ENCODE measurements at regions not wholly inside any gene's neighbourhood (a gene's known extent, or its start where the extent isn't known, plus 50 kb on each side); places are given as distances from the start of the nearest gene placed in this dataset.

DNA sequence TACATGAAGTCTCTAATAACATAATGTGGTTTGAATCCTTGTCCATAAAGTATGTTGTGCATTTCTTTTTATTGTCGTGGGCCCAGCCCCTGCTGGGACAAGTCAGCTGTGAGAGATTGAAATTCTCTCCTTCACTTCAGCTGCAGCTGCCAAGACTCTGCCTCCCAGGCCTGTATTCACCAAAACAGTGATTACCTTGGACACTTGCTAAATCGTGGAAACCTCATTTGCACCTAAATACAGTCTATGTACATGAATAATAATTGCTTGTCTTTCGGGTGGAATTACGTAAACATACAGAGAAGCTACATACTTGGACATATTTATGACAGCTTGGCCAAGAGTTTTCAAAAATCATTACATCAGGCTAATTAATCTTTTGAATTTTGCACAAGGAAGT is 898.5 kb upstream of the SEMA6A start:
- H3K27me3 ChIP-seq (ENCODE audit: control insufficient read depth in 3 of 3, insufficient read depth in 3 of 3, low read length in 3 of 3): no peaks in the 10 kb centered on the region
- no peaks in the 10 kb centered on the region for H3K36me3 ChIP-seq (ENCODE audit: control insufficient read depth in 3 of 3, insufficient read depth in 2 of 3, low read depth in 1 of 3, low read length in 3 of 3)
- DNase-seq: no peak
- 60 to 83% (median 72%) methylated on average over 4 of the region's 4 CpGs for WGBS, 3 donors
- no peaks in the 10 kb centered on the region for H3K9me3 ChIP-seq (ENCODE audit: control insufficient read depth in 2 of 2, insufficient read depth in 1 of 2, low read depth in 1 of 2, low read length in 1 of 2)
- no peak for FAIRE-seq
- H3K4me1 ChIP-seq (ENCODE audit: control insufficient read depth in 3 of 3, insufficient read depth in 2 of 3, low read depth in 1 of 3, low read length in 2 of 3): no peaks in the 10 kb centered on the region
- no peak overlapping the region for H3K4me3 ChIP-seq (ENCODE audit: low read depth in 1 of 3, low read length in 3 of 3)
- no peak overlapping the region for H3K27ac ChIP-seq (ENCODE audit: low read depth in 1 of 3, low read length in 2 of 3)

DNA sequence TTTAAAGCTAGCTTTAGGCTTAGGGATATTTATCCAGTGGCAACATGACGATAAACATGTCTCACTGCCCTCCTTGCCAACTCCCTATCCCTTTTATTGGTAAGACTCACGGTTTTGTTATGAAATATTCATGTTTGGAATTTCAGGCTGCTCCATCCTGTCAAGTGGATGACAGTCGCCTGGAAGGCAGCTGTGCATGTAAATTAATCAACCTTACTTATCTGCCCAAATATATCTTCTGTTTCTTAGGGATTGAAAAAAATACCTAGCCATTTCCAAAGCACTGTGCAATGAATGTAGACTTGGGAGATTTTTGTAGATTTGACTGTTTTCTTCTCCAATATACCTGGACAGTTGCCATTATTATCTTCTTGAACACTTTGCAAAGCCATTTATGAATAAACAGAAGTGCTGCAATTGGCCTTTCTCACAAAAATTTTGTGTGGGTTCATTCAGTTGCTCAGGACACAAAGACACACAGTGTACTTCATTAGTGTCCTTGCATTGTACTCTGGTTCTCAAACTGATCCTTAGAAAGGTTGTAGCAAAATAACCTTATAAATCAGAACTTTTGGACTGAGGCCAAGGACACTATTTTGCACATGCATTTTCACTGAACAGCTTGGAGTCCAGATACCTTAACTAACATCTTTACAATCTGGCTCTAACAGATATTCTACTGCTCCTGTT is 889.4 kb upstream of the SEMA6A start:
- H3K36me3 ChIP-seq (ENCODE audit: control insufficient read depth in 3 of 3, insufficient read depth in 2 of 3, low read depth in 1 of 3, low read length in 3 of 3): no peaks in the 10 kb centered on the region

DNA sequence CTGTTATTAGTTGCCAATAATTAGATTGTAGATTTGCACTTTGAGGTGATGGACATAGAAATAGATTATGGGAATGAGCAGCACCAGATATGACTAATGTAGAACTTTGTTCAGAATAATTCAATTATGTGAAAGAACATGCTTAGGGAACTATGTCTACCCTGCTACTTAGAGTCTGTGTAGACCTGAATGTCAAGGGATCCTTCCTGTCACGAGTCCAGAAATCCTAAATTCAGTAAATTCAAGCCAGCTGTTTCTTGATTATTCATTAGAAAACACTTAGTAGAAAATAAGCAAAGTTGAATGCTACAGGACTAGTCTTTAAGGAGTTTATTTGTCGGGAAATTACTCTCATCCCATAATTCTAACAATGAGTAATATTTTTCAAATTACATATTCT is 887.3 kb upstream of the SEMA6A start:
- Histone ChIP-seq H3K4me3 (ENCODE audit: low read depth in 1 of 3, low read length in 3 of 3) (no peak overlapping the region), H3K27me3 (ENCODE audit: control insufficient read depth in 3 of 3, insufficient read depth in 3 of 3, low read length in 3 of 3) (no peaks in the 10 kb centered on the region), H3K36me3 (ENCODE audit: control insufficient read depth in 3 of 3, insufficient read depth in 2 of 3, low read depth in 1 of 3, low read length in 3 of 3) (no peaks in the 10 kb centered on the region), H3K27ac (ENCODE audit: low read depth in 1 of 3, low read length in 2 of 3) (no peak overlapping the region), H3K4me1 (ENCODE audit: control insufficient read depth in 3 of 3, insufficient read depth in 2 of 3, low read depth in 1 of 3, low read length in 2 of 3) (no peaks in the 10 kb centered on the region), H3K9me3 (ENCODE audit: control insufficient read depth in 2 of 2, insufficient read depth in 1 of 2, low read depth in 1 of 2, low read length in 1 of 2) (no peaks in the 10 kb centered on the region)
- FAIRE-seq (no peak), DNase-seq (no peak)
- 73 to 90% (median 74%) methylated on average over 2 of the region's 2 CpGs for WGBS, 3 donors

More for the DNA sequence above, 889.4 kb upstream of the SEMA6A start:
- 57 to 65% (median 62%) methylated on average over 3 of the region's 3 CpGs for WGBS, 3 donors
- H3K27me3 ChIP-seq (ENCODE audit: control insufficient read depth in 3 of 3, insufficient read depth in 3 of 3, low read length in 3 of 3): no peaks in the 10 kb centered on the region
- no peak for DNase-seq
- H3K27ac ChIP-seq (ENCODE audit: low read depth in 1 of 3, low read length in 2 of 3): no peak overlapping the region
- no peak for FAIRE-seq
- H3K4me1 ChIP-seq (ENCODE audit: control insufficient read depth in 3 of 3, insufficient read depth in 2 of 3, low read depth in 1 of 3, low read length in 2 of 3): no peaks in the 10 kb centered on the region
- H3K4me3 ChIP-seq (ENCODE audit: low read depth in 1 of 3, low read length in 3 of 3): no peak overlapping the region
- no peaks in the 10 kb centered on the region for H3K9me3 ChIP-seq (ENCODE audit: control insufficient read depth in 2 of 2, insufficient read depth in 1 of 2, low read depth in 1 of 2, low read length in 1 of 2)

- Histone ChIP-seq H3K27me3 (ENCODE audit: control insufficient read depth in 3 of 3, insufficient read depth in 3 of 3, low read length in 3 of 3) (no peaks in the 10 kb centered on the region), H3K27ac (ENCODE audit: low read depth in 1 of 3, low read length in 2 of 3) (no peak overlapping the region), H3K4me1 (ENCODE audit: control insufficient read depth in 3 of 3, insufficient read depth in 2 of 3, low read depth in 1 of 3, low read length in 2 of 3) (no peaks in the 10 kb centered on the region), H3K9me3 (ENCODE audit: control insufficient read depth in 2 of 2, insufficient read depth in 1 of 2, low read depth in 1 of 2, low read length in 1 of 2) (no peaks in the 10 kb centered on the region), H3K36me3 (ENCODE audit: control insufficient read depth in 3 of 3, insufficient read depth in 2 of 3, low read depth in 1 of 3, low read length in 3 of 3) (no peaks in the 10 kb centered on the region), H3K4me3 (ENCODE audit: low read depth in 1 of 3, low read length in 3 of 3) (no peak overlapping the region)
- FAIRE-seq (no peak), DNase-seq (no peak)
- WGBS, 3 donors: 48 to 79% (median 66%) methylated on average over 1 of the region's 1 CpG
These were observed 886.8 kb upstream of the SEMA6A start for GRCh38 chr5:117461403-117461802.

DNA sequence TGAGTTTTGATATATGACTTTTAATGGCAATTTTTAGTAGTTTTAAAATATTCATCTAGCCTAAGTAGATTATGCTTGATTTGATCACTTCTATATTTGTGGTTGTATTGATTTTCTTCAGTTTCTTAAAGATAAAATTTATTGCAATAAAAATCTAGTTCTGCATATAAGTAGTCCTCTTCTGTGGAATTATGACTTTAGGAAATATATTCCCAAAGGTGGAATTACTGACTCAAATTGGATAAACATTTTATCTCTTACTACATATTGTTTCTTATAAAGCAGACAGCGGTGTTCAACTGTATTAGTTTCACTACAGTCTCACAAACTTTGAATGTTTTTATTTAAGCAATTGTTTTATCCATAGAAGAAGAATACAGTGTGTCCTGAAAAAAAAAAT is 883.0 kb upstream of the SEMA6A start:
- 90 to 98% (median 92%) methylated on average over 1 of the region's 1 CpG for WGBS, 3 donors
- peak; percentile 26 for FAIRE-seq
- Histone ChIP-seq H3K9me3 (ENCODE audit: control insufficient read depth in 2 of 2, insufficient read depth in 1 of 2, low read depth in 1 of 2, low read length in 1 of 2) (no peaks in the 10 kb centered on the region), H3K27me3 (ENCODE audit: control insufficient read depth in 3 of 3, insufficient read depth in 3 of 3, low read length in 3 of 3) (no peaks in the 10 kb centered on the region), H3K27ac (ENCODE audit: low read depth in 1 of 3, low read length in 2 of 3) (no peak overlapping the region), H3K36me3 (ENCODE audit: control insufficient read depth in 3 of 3, insufficient read depth in 2 of 3, low read depth in 1 of 3, low read length in 3 of 3) (no peaks in the 10 kb centered on the region), H3K4me3 (ENCODE audit: low read depth in 1 of 3, low read length in 3 of 3) (no peak overlapping the region), H3K4me1 (ENCODE audit: control insufficient read depth in 3 of 3, insufficient read depth in 2 of 3, low read depth in 1 of 3, low read length in 2 of 3) (peaks cover 0 to 4% (median 0%) of the 10 kb centered on the region in 3 donors)
- no peak for DNase-seq

GRCh38 chr5:117456866-117457470 is 882.3 kb upstream of the SEMA6A start:
- H3K9me3 ChIP-seq (ENCODE audit: control insufficient read depth in 2 of 2, insufficient read depth in 1 of 2, low read depth in 1 of 2, low read length in 1 of 2): no peaks in the 10 kb centered on the region
- no peaks in the 10 kb centered on the region for H3K27me3 ChIP-seq (ENCODE audit: control insufficient read depth in 3 of 3, insufficient read depth in 3 of 3, low read length in 3 of 3)
- FAIRE-seq: no peak
- H3K36me3 ChIP-seq (ENCODE audit: control insufficient read depth in 3 of 3, insufficient read depth in 2 of 3, low read depth in 1 of 3, low read length in 3 of 3): no peaks in the 10 kb centered on the region
- WGBS, 3 donors: 60 to 82% (median 67%) methylated on average over 4 of the region's 4 CpGs
- peaks cover 0 to 4% (median 0%) of the 10 kb centered on the region in 3 donors for H3K4me1 ChIP-seq (ENCODE audit: control insufficient read depth in 3 of 3, insufficient read depth in 2 of 3, low read depth in 1 of 3, low read length in 2 of 3)
- no peak for DNase-seq
- no peak overlapping the region for H3K4me3 ChIP-seq (ENCODE audit: low read depth in 1 of 3, low read length in 3 of 3)
- H3K27ac ChIP-seq (ENCODE audit: low read depth in 1 of 3, low read length in 2 of 3): no peak overlapping the region

GRCh38 chr5:117455236-117456233 is 880.9 kb upstream of the SEMA6A start:
- H3K27ac ChIP-seq (ENCODE audit: low read depth in 1 of 3, low read length in 2 of 3): peak overlapping the region in 1 of 3 donors; percentile 66
- 35 to 58% (median 42%) methylated on average over 21 of the region's 21 CpGs for WGBS, 3 donors
- FAIRE-seq: no peak
- peaks cover 0 to 4% (median 0%) of the 10 kb centered on the region in 3 donors for H3K4me1 ChIP-seq (ENCODE audit: control insufficient read depth in 3 of 3, insufficient read depth in 2 of 3, low read depth in 1 of 3, low read length in 2 of 3)
- DNase-seq: peak; percentile 47 to 76
- no peaks in the 10 kb centered on the region for H3K27me3 ChIP-seq (ENCODE audit: control insufficient read depth in 3 of 3, insufficient read depth in 3 of 3, low read length in 3 of 3)
- H3K4me3 ChIP-seq (ENCODE audit: low read depth in 1 of 3, low read length in 3 of 3): peak overlapping the region in 2 of 3 donors; percentile 61 to 72
- no peaks in the 10 kb centered on the region for H3K9me3 ChIP-seq (ENCODE audit: control insufficient read depth in 2 of 2, insufficient read depth in 1 of 2, low read depth in 1 of 2, low read length in 1 of 2)
- no peaks in the 10 kb centered on the region for H3K36me3 ChIP-seq (ENCODE audit: control insufficient read depth in 3 of 3, insufficient read depth in 2 of 3, low read depth in 1 of 3, low read length in 3 of 3)

DNA sequence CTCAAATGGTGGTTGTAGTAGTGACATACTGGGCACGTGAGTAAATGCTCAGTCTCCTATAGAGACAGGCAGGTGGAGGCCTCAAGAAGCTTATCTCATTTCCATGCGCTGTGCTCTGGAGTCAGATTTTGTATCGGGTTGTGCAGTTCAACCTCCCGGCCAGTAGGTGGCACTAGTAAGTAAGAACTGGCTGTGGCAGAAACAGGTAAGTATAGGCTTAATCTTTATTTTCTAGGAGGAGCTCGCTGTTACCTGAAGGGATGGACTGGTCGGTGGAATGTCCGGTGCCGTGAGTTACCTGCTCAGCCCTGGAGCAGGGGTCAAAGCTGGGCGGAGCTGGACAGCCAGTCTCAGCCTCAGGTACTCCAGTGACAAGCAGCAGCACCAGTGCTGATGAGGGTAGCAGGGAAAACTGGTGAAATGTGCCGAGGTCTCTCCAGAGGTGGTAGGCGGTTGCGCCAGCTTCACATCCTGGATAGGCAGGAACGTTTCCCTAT is 880.1 kb upstream of the SEMA6A start:
- no peaks in the 10 kb centered on the region for H3K36me3 ChIP-seq (ENCODE audit: control insufficient read depth in 3 of 3, insufficient read depth in 2 of 3, low read depth in 1 of 3, low read length in 3 of 3)
- H3K9me3 ChIP-seq (ENCODE audit: control insufficient read depth in 2 of 2, insufficient read depth in 1 of 2, low read depth in 1 of 2, low read length in 1 of 2): no peaks in the 10 kb centered on the region
- no peaks in the 10 kb centered on the region for H3K27me3 ChIP-seq (ENCODE audit: control insufficient read depth in 3 of 3, insufficient read depth in 3 of 3, low read length in 3 of 3)
- DNase-seq: peak; percentile 81 to 91
- 12 to 27% (median 21%) methylated on average over 13 of the region's 13 CpGs for WGBS, 3 donors
- peaks cover 0 to 4% (median 0%) of the 10 kb centered on the region in 3 donors for H3K4me1 ChIP-seq (ENCODE audit: control insufficient read depth in 3 of 3, insufficient read depth in 2 of 3, low read depth in 1 of 3, low read length in 2 of 3)
- H3K4me3 ChIP-seq (ENCODE audit: low read depth in 1 of 3, low read length in 3 of 3): peak overlapping the region in 2 of 3 donors; percentile 61 to 72
- FAIRE-seq: no peak
- peak overlapping the region in 1 of 3 donors; percentile 66 for H3K27ac ChIP-seq (ENCODE audit: low read depth in 1 of 3, low read length in 2 of 3)
